ENCODE measurements at regions not wholly inside any gene's neighbourhood (a gene's known extent, or its start where the extent isn't known, plus 50 kb on each side); places are given as distances from the start of the nearest gene placed in this dataset.

- TF ChIP-seq CTCF (IDR thresholded peaks at IDR 0.05) = no peak
- no peak for TF ChIP-seq POLR2A (IDR thresholded peaks at IDR 0.05)
These were observed 392.8 kb upstream of the ACVR2A start for GRCh38 chr2:147451902-147452515.
